ENCODE measurements at regions not wholly inside any gene's neighbourhood (a gene's known extent, or its start where the extent isn't known, plus 50 kb on each side); places are given as distances from the start of the nearest gene placed in this dataset.

DNA sequence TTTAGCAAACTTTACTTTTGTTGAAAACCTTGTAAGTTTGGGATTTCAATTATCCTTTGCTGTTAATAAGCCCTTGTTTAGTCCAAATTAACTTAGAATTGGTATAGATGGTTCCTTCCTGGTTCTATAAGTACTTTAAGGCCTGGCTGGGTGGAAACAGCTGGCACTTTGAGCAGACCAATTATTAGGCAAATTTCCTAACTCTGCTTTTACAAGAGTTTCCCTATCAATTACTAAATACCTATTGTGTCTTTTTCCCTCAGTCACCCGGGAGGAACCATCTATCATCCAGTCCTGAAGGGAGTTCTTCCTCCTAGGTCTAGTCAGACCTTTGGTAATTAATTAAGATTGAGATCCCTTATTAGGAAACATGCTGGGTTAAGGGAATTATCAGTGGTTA, 138.0 kb downstream of the SLC38A6 start:
- Histone ChIP-seq H3K4me3 (ENCODE audit: low read length) (no peak overlapping the region), H3K4me1 (ENCODE audit: control insufficient read depth, insufficient read depth, low read length) (no peaks in the 10 kb centered on the region), H3K27ac (ENCODE audit: low read length) (no peak overlapping the region), H3K36me3 (ENCODE audit: control insufficient read depth, insufficient read depth, low read length) (no peaks in the 10 kb centered on the region), H3K27me3 (ENCODE audit: control insufficient read depth, insufficient read depth, low read length) (no peaks in the 10 kb centered on the region), H3K9me3 (ENCODE audit: control insufficient read depth, insufficient read depth, low read length) (peaks cover 14% of the 10 kb centered on the region)
- TF ChIP-seq, protein P1, sequence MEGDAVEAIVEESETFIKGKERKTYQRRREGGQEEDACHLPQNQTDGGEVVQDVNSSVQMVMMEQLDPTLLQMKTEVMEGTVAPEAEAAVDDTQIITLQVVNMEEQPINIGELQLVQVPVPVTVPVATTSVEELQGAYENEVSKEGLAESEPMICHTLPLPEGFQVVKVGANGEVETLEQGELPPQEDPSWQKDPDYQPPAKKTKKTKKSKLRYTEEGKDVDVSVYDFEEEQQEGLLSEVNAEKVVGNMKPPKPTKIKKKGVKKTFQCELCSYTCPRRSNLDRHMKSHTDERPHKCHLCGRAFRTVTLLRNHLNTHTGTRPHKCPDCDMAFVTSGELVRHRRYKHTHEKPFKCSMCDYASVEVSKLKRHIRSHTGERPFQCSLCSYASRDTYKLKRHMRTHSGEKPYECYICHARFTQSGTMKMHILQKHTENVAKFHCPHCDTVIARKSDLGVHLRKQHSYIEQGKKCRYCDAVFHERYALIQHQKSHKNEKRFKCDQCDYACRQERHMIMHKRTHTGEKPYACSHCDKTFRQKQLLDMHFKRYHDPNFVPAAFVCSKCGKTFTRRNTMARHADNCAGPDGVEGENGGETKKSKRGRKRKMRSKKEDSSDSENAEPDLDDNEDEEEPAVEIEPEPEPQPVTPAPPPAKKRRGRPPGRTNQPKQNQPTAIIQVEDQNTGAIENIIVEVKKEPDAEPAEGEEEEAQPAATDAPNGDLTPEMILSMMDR (IDR thresholded peaks at IDR 0.05) = no peak
- Mint-ChIP-seq H3K4me1 (no peaks in the 10 kb centered on the region), H3K36me3 (no peaks in the 10 kb centered on the region), H3K27me3 (ENCODE audit: low read depth in 2 of 2) (peaks cover 3 to 19% of the 10 kb centered on the region in 2 donors), H3K27ac (no peak overlapping the region), H3K4me3 (no peak overlapping the region), H3K9me3 (peaks cover 4 to 6% of the 10 kb centered on the region in 2 donors)
- no peak for ATAC-seq
- intact Hi-C loops (cut with micrococcal nuclease) = no loop called here
- WGBS (ENCODE audit: insufficient coverage) = no CpG with 5 or more reads among the region's 1 CpG
- DNase-seq = no peak

DNA sequence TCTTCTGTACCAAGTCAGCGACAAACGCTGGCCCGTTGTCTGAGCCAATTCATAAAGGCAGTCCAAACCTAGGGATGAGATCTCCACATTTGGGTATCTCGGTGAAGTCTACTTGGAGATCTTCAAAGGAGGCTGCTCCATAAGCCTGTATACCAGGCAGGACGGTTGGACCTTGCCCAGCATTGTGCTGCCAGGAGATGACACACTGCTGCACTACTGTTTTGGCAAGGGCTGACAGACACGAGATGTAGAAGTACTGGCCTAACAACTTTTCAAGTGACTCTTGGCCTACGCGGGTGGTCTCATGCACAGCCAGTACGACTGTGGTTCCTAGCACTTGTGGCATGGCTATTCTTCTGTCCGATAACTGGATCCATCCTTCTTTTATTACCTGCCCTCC, 135.3 kb downstream of the SLC38A6 start:
- Mint-ChIP-seq H3K9me3 (peaks cover 8% of the 10 kb centered on the region in 2 donors), H3K4me3 (no peak overlapping the region), H3K27ac (no peak overlapping the region), H3K36me3 (no peaks in the 10 kb centered on the region), H3K27me3 (ENCODE audit: low read depth in 2 of 2) (peaks cover 5 to 13% of the 10 kb centered on the region in 2 donors), H3K4me1 (no peaks in the 10 kb centered on the region)
- TF ChIP-seq, protein P1 (IDR thresholded peaks at IDR 0.05) = no peak
- no peak for DNase-seq
- intact Hi-C loops (cut with micrococcal nuclease) = no loop called here
- Histone ChIP-seq H3K27me3 (ENCODE audit: control insufficient read depth, insufficient read depth, low read length) (no peaks in the 10 kb centered on the region), H3K9me3 (ENCODE audit: control insufficient read depth, insufficient read depth, low read length) (peaks cover 14% of the 10 kb centered on the region), H3K27ac (ENCODE audit: low read length) (no peak overlapping the region), H3K36me3 (ENCODE audit: control insufficient read depth, insufficient read depth, low read length) (no peaks in the 10 kb centered on the region), H3K4me3 (ENCODE audit: low read length) (no peak overlapping the region), H3K4me1 (ENCODE audit: control insufficient read depth, insufficient read depth, low read length) (no peaks in the 10 kb centered on the region)
- WGBS (ENCODE audit: insufficient coverage) = 93% methylated on average over 10 of the region's 10 CpGs
- ATAC-seq = no peak

DNA sequence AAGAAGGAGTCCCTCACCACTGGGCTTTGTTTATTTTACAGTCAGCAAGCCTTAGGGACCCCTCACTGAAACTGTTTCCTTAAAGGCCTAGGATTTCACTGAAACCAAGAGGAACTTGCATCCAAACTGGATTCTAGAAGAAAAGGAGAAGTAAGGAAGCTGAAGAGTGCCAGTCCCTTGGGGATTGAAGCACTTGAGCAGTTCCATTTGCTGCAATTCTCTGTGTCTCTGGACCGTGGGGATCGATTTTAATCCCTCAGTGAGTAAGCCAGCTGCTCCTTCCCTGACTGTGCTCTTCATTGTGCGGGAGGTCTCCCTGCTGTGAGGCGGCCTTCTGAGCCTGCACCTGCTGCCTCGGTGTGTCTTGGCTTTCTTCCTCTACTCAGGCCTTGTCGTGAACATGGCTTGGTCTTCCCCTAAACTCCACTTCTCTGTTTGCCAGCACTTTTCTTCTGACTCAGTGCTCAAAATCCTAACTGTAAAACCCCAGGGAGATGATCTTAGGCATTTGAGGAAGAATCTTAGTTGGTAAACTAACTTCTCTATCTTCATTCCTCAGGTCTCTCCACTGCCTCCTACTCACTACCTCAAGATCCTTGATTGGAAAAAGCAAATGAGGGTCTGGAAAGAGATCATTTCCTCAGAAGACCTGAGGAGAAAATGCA, 132.6 kb downstream of the SLC38A6 start:
- intact Hi-C loops (cut with micrococcal nuclease) = no loop called here
- no peaks in the 10 kb centered on the region for H3K36me3 ChIP-seq (ENCODE audit: control insufficient read depth, insufficient read depth, low read length)
- Mint-ChIP-seq H3K9me3 (peaks cover 8% of the 10 kb centered on the region in 2 donors), H3K27me3 (ENCODE audit: low read depth in 2 of 2) (peaks cover 5 to 7% of the 10 kb centered on the region in 2 donors), H3K4me3 (no peak overlapping the region), H3K36me3 (no peaks in the 10 kb centered on the region), H3K4me1 (no peaks in the 10 kb centered on the region), H3K27ac (no peak overlapping the region)
- H3K27me3 ChIP-seq (ENCODE audit: control insufficient read depth, insufficient read depth, low read length) = no peaks in the 10 kb centered on the region
- 72% methylated on average over 6 of the region's 6 CpGs for WGBS (ENCODE audit: insufficient coverage)
- ATAC-seq = no peak
- H3K9me3 ChIP-seq (ENCODE audit: control insufficient read depth, insufficient read depth, low read length) = peaks cover 14% of the 10 kb centered on the region
- no peak for DNase-seq
- no peaks in the 10 kb centered on the region for H3K4me1 ChIP-seq (ENCODE audit: control insufficient read depth, insufficient read depth, low read length)
- no peak overlapping the region for H3K4me3 ChIP-seq (ENCODE audit: low read length)
- TF ChIP-seq, protein P1 (IDR thresholded peaks at IDR 0.05) = no peak
- no peak overlapping the region for H3K27ac ChIP-seq (ENCODE audit: low read length)

DNA sequence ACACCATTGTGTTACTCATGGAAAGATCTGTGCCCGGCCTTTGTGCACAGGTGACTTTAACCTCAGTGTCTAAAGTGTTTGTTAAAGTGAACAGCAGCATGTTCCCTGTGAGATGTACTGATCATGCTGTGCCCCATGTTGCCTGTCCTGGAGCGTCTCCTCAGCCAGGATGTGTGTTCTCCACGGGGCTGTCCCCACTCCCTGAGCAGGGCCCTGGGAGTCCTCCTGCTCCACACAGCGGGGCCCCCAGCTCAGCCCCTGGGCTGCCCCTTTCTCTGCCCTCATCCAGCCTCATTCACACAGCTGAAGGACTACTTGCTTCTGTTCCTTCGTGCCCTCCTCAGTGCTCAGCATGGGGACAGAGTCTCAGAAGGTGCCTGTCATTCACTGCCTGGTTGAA, 131.5 kb downstream of the SLC38A6 start:
- Mint-ChIP-seq H3K4me1 (no peaks in the 10 kb centered on the region), H3K27ac (no peak overlapping the region), H3K36me3 (no peaks in the 10 kb centered on the region), H3K9me3 (peaks cover 8% of the 10 kb centered on the region in 2 donors), H3K27me3 (ENCODE audit: low read depth in 2 of 2) (peaks cover 4 to 5% of the 10 kb centered on the region in 2 donors), H3K4me3 (no peak overlapping the region)
- intact Hi-C loops (cut with micrococcal nuclease) = no loop called here
- DNase-seq (no peak), ATAC-seq (no peak)
- 84% methylated on average over 5 of the region's 5 CpGs for WGBS (ENCODE audit: insufficient coverage)
- peaks cover 14% of the 10 kb centered on the region for H3K9me3 ChIP-seq (ENCODE audit: control insufficient read depth, insufficient read depth, low read length)
- TF ChIP-seq, protein P1 (IDR thresholded peaks at IDR 0.05) = no peak
- H3K4me3 ChIP-seq (ENCODE audit: low read length) = no peak overlapping the region
- H3K36me3 ChIP-seq (ENCODE audit: control insufficient read depth, insufficient read depth, low read length) = no peaks in the 10 kb centered on the region
- H3K27me3 ChIP-seq (ENCODE audit: control insufficient read depth, insufficient read depth, low read length) = no peaks in the 10 kb centered on the region
- no peak overlapping the region for H3K27ac ChIP-seq (ENCODE audit: low read length)
- H3K4me1 ChIP-seq (ENCODE audit: control insufficient read depth, insufficient read depth, low read length) = no peaks in the 10 kb centered on the region
